HEK293 (cell line): ENCODE measurements at regions not wholly inside any gene's neighbourhood (a gene's known extent, or its start where the extent isn't known, plus 50 kb on each side); places are given as distances from the start of the nearest gene placed in this dataset.

Experiments
- CTCF ChIA-PET: fragments of 350-600 bp; formaldehyde crosslinking; extraction: SDS; loops from one replicate; lab custom pipeline; 2021; ENCODE audit warnings: antibody characterized with exemption; lab: Yijun Ruan, JAX
- POLR2A ChIA-PET: fragments of 300-600 bp; formaldehyde crosslinking; extraction: SDS; loops from one replicate; lab custom pipeline; 2020; ENCODE audit warnings: antibody characterized with exemption, inconsistent platforms; lab: Yijun Ruan, JAX
- H3K27ac ChIP-seq: fragments of 200-500 bp; sonication (Bioruptor generic); 2 replicates; pipeline ENCODE4 v1.5.1; 2014; ENCODE audit warnings: low read depth, low read length, control low read depth, inconsistent platforms; ENCODE audit errors: extremely low read depth
- H3K36me3 ChIP-seq, 2 experiments: fragments of 200-500 bp in 1 of 2; sonication (Bioruptor generic) in 1 of 2; 1 replicate in 1 of 2; 2 replicates in 1 of 2; pipeline ENCODE4 v1.5.1; 2014 to 2017; ENCODE audit warnings: inconsistent platforms in 2 of 2, low read length in 2 of 2; ENCODE audit not compliant: control insufficient read depth in 2 of 2, insufficient read depth in 1 of 2
- H3K4me1 ChIP-seq: fragments of 200-500 bp; sonication (Bioruptor generic); 2 replicates; pipeline ENCODE4 v1.5.1; 2014; ENCODE audit warnings: mild to moderate bottlenecking, low read length, inconsistent platforms; ENCODE audit not compliant: control insufficient read depth, insufficient read depth
- H3K4me3 ChIP-seq: 2 replicates; pipeline ENCODE4 v1.5.1; 2011; ENCODE audit warnings: low read depth, mild to moderate bottlenecking, control low read depth, low read length, moderate library complexity
- H3K9me3 ChIP-seq: fragments of 200-500 bp; sonication (Bioruptor generic); 2 replicates; pipeline ENCODE4 v1.5.1; 2014; ENCODE audit warnings: low read depth, low read length, inconsistent platforms; ENCODE audit not compliant: control insufficient read depth, insufficient read depth
- AEBP2 ChIP-seq: fragments of 450-650 bp; formaldehyde crosslinking; IDR thresholded peaks from 2 replicates; pipeline ENCODE4 v1.5.1; 2016; ENCODE audit warnings: missing biosample characterization, missing genetic modification characterization, borderline replicate concordance
- ELK4 ChIP-seq: IDR thresholded peaks from 2 replicates; pipeline ENCODE4 v1.6.1; 2011; ENCODE audit warnings: mild to moderate bottlenecking, low read depth, low read length, borderline replicate concordance
- GLIS1 ChIP-seq: fragments of 450-650 bp; formaldehyde crosslinking; IDR thresholded peaks from 2 replicates; pipeline ENCODE4 v1.5.1; 2016; ENCODE audit warnings: missing biosample characterization, missing genetic modification characterization
- ZBTB44 ChIP-seq: fragments of 450-650 bp; IDR thresholded peaks from 2 replicates; pipeline ENCODE4 v1.5.1; 2018; ENCODE audit warnings: missing biosample characterization, mild to moderate bottlenecking, missing genetic modification characterization
- ZBTB7A ChIP-seq: fragments of 450-650 bp; formaldehyde crosslinking; IDR thresholded peaks from 2 replicates; pipeline ENCODE4 v1.5.1; 2016; ENCODE audit warnings: low read depth, missing biosample characterization, missing genetic modification characterization
- ZFP41 ChIP-seq: fragments of 450-650 bp; formaldehyde crosslinking; IDR thresholded peaks from 2 replicates; pipeline ENCODE4 v1.5.1; 2016; ENCODE audit warnings: missing biosample characterization, missing genetic modification characterization, borderline replicate concordance
- ZNF112 ChIP-seq: fragments of 450-650 bp; formaldehyde crosslinking; IDR thresholded peaks from 2 replicates; pipeline ENCODE4 v1.5.0; 2017; ENCODE audit warnings: missing biosample characterization, missing genetic modification characterization
- ZNF18 ChIP-seq: fragments of 450-650 bp; formaldehyde crosslinking; IDR thresholded peaks from 2 replicates; pipeline ENCODE4 v1.5.1; 2016; ENCODE audit warnings: missing biosample characterization, missing genetic modification characterization
- ZNF211 ChIP-seq: fragments of 450-650 bp; formaldehyde crosslinking; IDR thresholded peaks from 2 replicates; pipeline ENCODE4 v1.5.1; 2016; ENCODE audit warnings: low read depth, missing biosample characterization, missing genetic modification characterization
- ZNF423 ChIP-seq: fragments of 450-650 bp; formaldehyde crosslinking; IDR thresholded peaks from 2 replicates; pipeline ENCODE4 v1.5.1; 2016; ENCODE audit warnings: missing biosample characterization, missing genetic modification characterization
- ZNF596 ChIP-seq: fragments of 450-650 bp; IDR thresholded peaks from 2 replicates; pipeline ENCODE4 v1.5.0; 2018; ENCODE audit warnings: missing biosample characterization, mild to moderate bottlenecking, missing genetic modification characterization, moderate library complexity
- ZNF658 ChIP-seq: fragments of 450-650 bp; formaldehyde crosslinking; IDR thresholded peaks from 2 replicates; pipeline ENCODE4; 2016; ENCODE audit warnings: missing biosample characterization, missing genetic modification characterization
- ZNF677 ChIP-seq: fragments of 450-650 bp; IDR thresholded peaks from 2 replicates; pipeline ENCODE4 v1.5.0; 2018; ENCODE audit warnings: missing biosample characterization, mild to moderate bottlenecking, missing genetic modification characterization, moderate library complexity
- ZNF791 ChIP-seq: fragments of 450-650 bp; formaldehyde crosslinking; IDR thresholded peaks from 2 replicates; pipeline ENCODE4 v1.5.1; 2016; ENCODE audit warnings: missing biosample characterization, missing genetic modification characterization
- ZNF843 ChIP-seq: fragments of 450-650 bp; formaldehyde crosslinking; IDR thresholded peaks from 2 replicates; pipeline ENCODE4 v1.5.1; 2016; ENCODE audit warnings: missing biosample characterization, missing genetic modification characterization
- TF ChIP-seq, protein P1 (sequence below): fragments of 450-650 bp; formaldehyde crosslinking; IDR thresholded peaks from 2 replicates; pipeline ENCODE4 v1.5.1; 2016; ENCODE audit warnings: missing biosample characterization, missing genetic modification characterization, low read depth
- TF ChIP-seq, protein P2 (sequence below): fragments of 450-650 bp; formaldehyde crosslinking; IDR thresholded peaks from 2 replicates; pipeline ENCODE4 v1.5.1; 2016; ENCODE audit warnings: missing biosample characterization, missing genetic modification characterization
- TF ChIP-seq, protein P3 (sequence below): fragments of 450-650 bp; formaldehyde crosslinking; IDR thresholded peaks from 2 replicates; pipeline ENCODE4 v1.5.1; 2016; ENCODE audit warnings: missing biosample characterization, missing genetic modification characterization

DNA sequence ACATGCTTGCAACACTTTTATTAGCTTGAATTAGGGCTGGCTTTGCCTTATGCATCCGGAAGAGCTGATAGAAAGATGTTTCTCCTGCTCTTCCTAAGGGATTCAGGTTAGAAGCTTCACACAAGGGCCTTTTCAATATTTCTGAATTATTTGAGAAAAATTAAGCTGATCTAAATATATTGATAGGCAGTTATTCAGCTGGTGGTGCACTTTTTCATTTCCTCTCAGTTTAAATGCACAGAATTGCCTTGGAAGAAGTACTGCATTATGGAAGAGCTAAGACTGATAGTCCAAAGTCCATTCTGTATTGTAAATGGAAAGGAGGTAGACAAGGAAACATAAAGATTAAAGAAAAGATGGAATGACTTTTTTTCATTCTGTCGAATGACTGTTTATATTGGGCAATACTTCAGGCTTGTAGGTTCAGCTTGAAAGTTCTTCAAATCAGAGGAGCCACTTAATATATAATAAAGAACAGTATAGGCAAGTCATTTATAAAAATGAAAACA is 398.4 kb upstream of the B3GALT2 start (continued):
- TF ChIP-seq ZNF18 (tag by site-specific recombination) (no peak), ELK4 (no peak), ZNF423 (tag by site-specific recombination) (no peak), ZNF843 (no peak), ZNF211 (tag by site-specific recombination) (no peak), ZNF791 (no peak), ZFP41 (tag by site-specific recombination) (no peak), ZNF677 (no peak)
- TF ChIP-seq, protein P1, sequence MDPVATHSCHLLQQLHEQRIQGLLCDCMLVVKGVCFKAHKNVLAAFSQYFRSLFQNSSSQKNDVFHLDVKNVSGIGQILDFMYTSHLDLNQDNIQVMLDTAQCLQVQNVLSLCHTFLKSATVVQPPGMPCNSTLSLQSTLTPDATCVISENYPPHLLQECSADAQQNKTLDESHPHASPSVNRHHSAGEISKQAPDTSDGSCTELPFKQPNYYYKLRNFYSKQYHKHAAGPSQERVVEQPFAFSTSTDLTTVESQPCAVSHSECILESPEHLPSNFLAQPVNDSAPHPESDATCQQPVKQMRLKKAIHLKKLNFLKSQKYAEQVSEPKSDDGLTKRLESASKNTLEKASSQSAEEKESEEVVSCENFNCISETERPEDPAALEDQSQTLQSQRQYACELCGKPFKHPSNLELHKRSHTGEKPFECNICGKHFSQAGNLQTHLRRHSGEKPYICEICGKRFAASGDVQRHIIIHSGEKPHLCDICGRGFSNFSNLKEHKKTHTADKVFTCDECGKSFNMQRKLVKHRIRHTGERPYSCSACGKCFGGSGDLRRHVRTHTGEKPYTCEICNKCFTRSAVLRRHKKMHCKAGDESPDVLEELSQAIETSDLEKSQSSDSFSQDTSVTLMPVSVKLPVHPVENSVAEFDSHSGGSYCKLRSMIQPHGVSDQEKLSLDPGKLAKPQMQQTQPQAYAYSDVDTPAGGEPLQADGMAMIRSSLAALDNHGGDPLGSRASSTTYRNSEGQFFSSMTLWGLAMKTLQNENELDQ (tag by site-specific recombination), result no peak
- TF ChIP-seq, protein P2, sequence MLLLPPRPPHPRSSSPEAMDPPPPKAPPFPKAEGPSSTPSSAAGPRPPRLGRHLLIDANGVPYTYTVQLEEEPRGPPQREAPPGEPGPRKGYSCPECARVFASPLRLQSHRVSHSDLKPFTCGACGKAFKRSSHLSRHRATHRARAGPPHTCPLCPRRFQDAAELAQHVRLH (tag by site-specific recombination), result no peak

DNA sequence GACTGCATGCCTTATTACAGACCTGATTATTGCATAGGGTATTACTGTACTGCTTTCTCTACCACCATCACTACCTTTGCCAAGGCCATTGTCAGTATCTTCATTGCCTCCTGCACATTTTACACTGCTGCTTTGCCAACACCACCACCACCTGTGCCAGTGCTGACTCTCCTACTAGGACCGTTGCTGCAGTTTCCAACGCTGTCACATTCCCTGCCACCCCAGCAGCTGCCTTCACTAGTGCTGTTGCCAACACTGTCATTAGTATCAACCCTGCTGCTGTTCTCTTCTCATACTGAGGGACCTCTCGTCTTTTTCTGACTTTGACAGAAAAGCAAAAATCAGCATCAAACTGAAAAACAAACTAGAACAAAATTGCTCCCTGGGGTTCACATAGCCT is 394.9 kb upstream of the B3GALT2 start:
- ChIA-PET POLR2A (no interaction called here), CTCF (interaction anchor here (0.6 kb wide), 2 partner anchors 61 to 511 kb away, joined by 3 read pairs; no protein-coding TSS in a partner anchor)
- Histone ChIP-seq H3K4me3 (no peak overlapping the region), H3K4me1 (no peaks in the 10 kb centered on the region), H3K36me3 (no peaks in the 10 kb centered on the region), H3K27ac (no peak overlapping the region), H3K9me3 (no peaks in the 10 kb centered on the region)
- TF ChIP-seq ZBTB44 (tag by site-specific recombination) (no peak), ZNF112 (no peak), GLIS1 (tag by site-specific recombination) (no peak), ZNF596 (no peak)

- ChIA-PET CTCF (interaction anchor here (0.6 to 0.7 kb wide), 4 partner anchors 62 to 510 kb away, joined by 3 read pairs; no protein-coding TSS in a partner anchor), POLR2A (no interaction called here)
- no peaks in the 10 kb centered on the region for H3K4me1 ChIP-seq
- no peak overlapping the region for H3K27ac ChIP-seq
- TF ChIP-seq, protein P3, sequence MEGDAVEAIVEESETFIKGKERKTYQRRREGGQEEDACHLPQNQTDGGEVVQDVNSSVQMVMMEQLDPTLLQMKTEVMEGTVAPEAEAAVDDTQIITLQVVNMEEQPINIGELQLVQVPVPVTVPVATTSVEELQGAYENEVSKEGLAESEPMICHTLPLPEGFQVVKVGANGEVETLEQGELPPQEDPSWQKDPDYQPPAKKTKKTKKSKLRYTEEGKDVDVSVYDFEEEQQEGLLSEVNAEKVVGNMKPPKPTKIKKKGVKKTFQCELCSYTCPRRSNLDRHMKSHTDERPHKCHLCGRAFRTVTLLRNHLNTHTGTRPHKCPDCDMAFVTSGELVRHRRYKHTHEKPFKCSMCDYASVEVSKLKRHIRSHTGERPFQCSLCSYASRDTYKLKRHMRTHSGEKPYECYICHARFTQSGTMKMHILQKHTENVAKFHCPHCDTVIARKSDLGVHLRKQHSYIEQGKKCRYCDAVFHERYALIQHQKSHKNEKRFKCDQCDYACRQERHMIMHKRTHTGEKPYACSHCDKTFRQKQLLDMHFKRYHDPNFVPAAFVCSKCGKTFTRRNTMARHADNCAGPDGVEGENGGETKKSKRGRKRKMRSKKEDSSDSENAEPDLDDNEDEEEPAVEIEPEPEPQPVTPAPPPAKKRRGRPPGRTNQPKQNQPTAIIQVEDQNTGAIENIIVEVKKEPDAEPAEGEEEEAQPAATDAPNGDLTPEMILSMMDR (tag by site-specific recombination), result no peak
- TF ChIP-seq AEBP2 (tag by site-specific recombination), result no peak
- no peak for TF ChIP-seq ZBTB7A (tag by site-specific recombination)
- no peak for TF ChIP-seq ZNF658 (tag by site-specific recombination)
- H3K9me3 ChIP-seq, result no peaks in the 10 kb centered on the region
- H3K36me3 ChIP-seq, result no peaks in the 10 kb centered on the region
- no peak overlapping the region for H3K4me3 ChIP-seq
Observed at GRCh38 chr1:193580419-193580818, 394.0 kb upstream of the B3GALT2 start.
